ENCODE measurements at regions not wholly inside any gene's neighbourhood (a gene's known extent, or its start where the extent isn't known, plus 50 kb on each side); places are given as distances from the start of the nearest gene placed in this dataset.
"Not testable (repeated sequence)": the region's sequence is repeated elsewhere in the genome, so short reads cannot be mapped to it uniquely, and the experiment has no call there.

GRCh38 chr16:26809461-26809860 is 257.3 kb upstream of the C16orf82 start:
- no peak for DNase-seq

- no peak for DNase-seq
Observed at GRCh38 chr16:26816266-26816665, 250.5 kb upstream of the C16orf82 start.

GRCh38 chr16:26816885-26817571 is 249.7 kb upstream of the C16orf82 start:
- no peak for DNase-seq

GRCh38 chr16:26818393-26818792 is 248.3 kb upstream of the C16orf82 start:
- DNase-seq = no peak

- no peak for DNase-seq
Observed at GRCh38 chr16:26824469-26824868, 242.3 kb upstream of the C16orf82 start.

GRCh38 chr16:26826500-26826899 is 240.2 kb upstream of the C16orf82 start:
- peak; percentile 18 for DNase-seq

GRCh38 chr16:26827386-26827785 is 239.3 kb upstream of the C16orf82 start:
- DNase-seq = no peak

GRCh38 chr16:26830428-26831127 is 236.1 kb upstream of the C16orf82 start:
- peak; percentile 96 for DNase-seq

GRCh38 chr16:26836114-26836513 is 230.6 kb upstream of the C16orf82 start:
- not testable (repeated sequence) for DNase-seq

GRCh38 chr16:26838931-26839330 is 227.8 kb upstream of the C16orf82 start:
- no peak for DNase-seq

- DNase-seq = no peak
Observed at GRCh38 chr16:26840691-26841090, 226.0 kb upstream of the C16orf82 start.

- no peak for DNase-seq
Observed at GRCh38 chr16:26856271-26856670, 210.5 kb upstream of the C16orf82 start.

GRCh38 chr16:26856791-26857190 is 209.9 kb upstream of the C16orf82 start:
- DNase-seq = no peak

GRCh38 chr16:26857371-26857770 is 209.4 kb upstream of the C16orf82 start:
- DNase-seq = peak; percentile 16

GRCh38 chr16:26860506-26860905 is 206.2 kb upstream of the C16orf82 start:
- no peak for DNase-seq

- DNase-seq = peak; percentile 91
Observed at GRCh38 chr16:26863931-26864330, 202.8 kb upstream of the C16orf82 start.

GRCh38 chr16:26874318-26874717 is 192.4 kb upstream of the C16orf82 start:
- not testable (repeated sequence) for DNase-seq

GRCh38 chr16:26877421-26877820 is 189.3 kb upstream of the C16orf82 start:
- DNase-seq = no peak

GRCh38 chr16:26885674-26886073 is 181.1 kb upstream of the C16orf82 start:
- DNase-seq = no peak

- no peak for DNase-seq
Observed at GRCh38 chr16:26889740-26890139, 177.0 kb upstream of the C16orf82 start.

- DNase-seq = no peak
Observed at GRCh38 chr16:26898200-26898599, 168.5 kb upstream of the C16orf82 start.

- DNase-seq = no peak
Observed at GRCh38 chr16:26901196-26901861, 165.4 kb upstream of the C16orf82 start.

GRCh38 chr16:26901983-26902382 is 164.7 kb upstream of the C16orf82 start:
- DNase-seq = no peak

GRCh38 chr16:26905336-26905735 is 161.4 kb upstream of the C16orf82 start:
- DNase-seq = no peak
